Skeletal muscle tissue (tissue), 3 donors: ENCODE measurements at regions not wholly inside any gene's neighbourhood (a gene's known extent, or its start where the extent isn't known, plus 50 kb on each side); places are given as distances from the start of the nearest gene placed in this dataset.
"Not testable (repeated sequence)": the region's sequence is repeated elsewhere in the genome, so short reads cannot be mapped to it uniquely, and the experiment has no call there.

Source experiments
- H3K27ac ChIP-seq: one replicate; pipeline ENCODE4 v1.7.0; 2013; ENCODE audit warnings: mild to moderate bottlenecking, low read depth, low read length, inconsistent platforms
- H3K27me3 ChIP-seq, 3 donors: one replicate each; pipeline ENCODE4 v1.7.0; 2013; ENCODE audit warnings: low read length in 3 of 3; ENCODE audit not compliant: control insufficient read depth in 3 of 3, insufficient read depth in 3 of 3
- H3K36me3 ChIP-seq, 3 donors: one replicate each; pipeline ENCODE4 v1.7.0; 2013; ENCODE audit warnings: low read length in 3 of 3; ENCODE audit not compliant: control insufficient read depth in 3 of 3, insufficient read depth in 3 of 3
- H3K4me1 ChIP-seq, 3 donors: one replicate each; pipeline ENCODE4 v1.7.0; 2013; ENCODE audit warnings: low read length in 3 of 3, mild to moderate bottlenecking in 3 of 3; ENCODE audit not compliant: control insufficient read depth in 3 of 3, insufficient read depth in 3 of 3
- H3K4me3 ChIP-seq, 3 donors: one replicate each; pipeline ENCODE4 v1.7.0; 2013; ENCODE audit warnings: low read length in 3 of 3
- H3K9ac ChIP-seq, 3 donors: one replicate each; pipeline ENCODE4 v1.7.0; 2013; ENCODE audit warnings: low read length in 3 of 3, mild to moderate bottlenecking in 3 of 3, moderate library complexity in 2 of 3, low read depth in 1 of 3
- H3K9me3 ChIP-seq, 3 donors: one replicate each; pipeline ENCODE4 v1.7.0; 2013; ENCODE audit warnings: low read length in 3 of 3; ENCODE audit not compliant: control insufficient read depth in 3 of 3
- donor health status: Osteomylitis.

DNA sequence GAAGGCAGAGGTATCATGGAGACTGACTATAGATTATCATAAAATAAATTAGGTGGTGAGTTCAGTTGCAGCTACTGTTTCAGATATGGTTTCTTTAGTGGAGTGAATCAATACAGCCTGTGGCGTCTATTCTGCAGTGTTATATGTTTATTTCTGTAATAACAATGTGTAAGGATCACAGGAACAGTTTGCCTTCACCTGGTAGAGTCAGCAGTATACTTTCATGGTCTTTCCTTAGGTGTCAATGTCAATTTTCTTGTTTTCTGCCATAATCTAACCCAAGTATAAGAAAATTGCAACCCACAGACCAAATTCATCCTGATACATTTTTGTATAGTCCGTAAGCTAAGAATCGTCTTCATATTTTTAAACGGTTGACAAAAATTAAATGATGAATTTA, 140.4 kb upstream of the ATF7IP start:
- Histone ChIP-seq H3K27ac (no peak overlapping the region), H3K36me3 (no peaks in the 10 kb centered on the region), H3K9me3 (no peaks in the 10 kb centered on the region), H3K9ac (no peak overlapping the region), H3K4me3 (no peak overlapping the region), H3K4me1 (no peaks in the 10 kb centered on the region), H3K27me3 (no peaks in the 10 kb centered on the region)

DNA sequence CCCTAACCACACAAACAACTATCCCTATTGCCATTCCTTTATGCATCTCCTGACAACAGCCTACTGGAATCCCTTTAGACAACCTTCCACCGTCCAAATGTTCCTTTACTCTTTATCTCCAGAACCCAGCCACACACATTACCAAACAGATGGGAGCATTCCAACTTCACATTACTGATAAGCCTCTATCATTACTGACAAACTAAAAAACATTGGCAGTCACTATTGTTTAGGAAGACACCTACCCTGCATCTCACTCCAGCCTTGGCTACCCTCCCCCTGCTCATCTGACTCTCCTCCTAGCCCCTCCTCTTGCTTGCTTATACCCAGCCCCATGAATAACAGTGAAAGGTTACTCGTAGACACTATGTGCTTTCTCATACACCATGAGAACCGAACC, 130.3 kb upstream of the ATF7IP start:
- not testable (repeated sequence) for H3K27ac ChIP-seq, H3K4me3 ChIP-seq, H3K9ac ChIP-seq, H3K27me3 ChIP-seq, H3K9me3 ChIP-seq, H3K4me1 ChIP-seq, H3K36me3 ChIP-seq

GRCh38 chr12:14236641-14237040, 128.8 kb upstream of the ATF7IP start:
- not testable (repeated sequence) for H3K36me3 ChIP-seq, H3K27ac ChIP-seq, H3K4me1 ChIP-seq, H3K9ac ChIP-seq, H3K27me3 ChIP-seq, H3K9me3 ChIP-seq, H3K4me3 ChIP-seq

GRCh38 chr12:14238221-14238792, 127.2 kb upstream of the ATF7IP start:
- Histone ChIP-seq H3K9me3 (no peaks in the 10 kb centered on the region), H3K9ac (no peak overlapping the region)

DNA sequence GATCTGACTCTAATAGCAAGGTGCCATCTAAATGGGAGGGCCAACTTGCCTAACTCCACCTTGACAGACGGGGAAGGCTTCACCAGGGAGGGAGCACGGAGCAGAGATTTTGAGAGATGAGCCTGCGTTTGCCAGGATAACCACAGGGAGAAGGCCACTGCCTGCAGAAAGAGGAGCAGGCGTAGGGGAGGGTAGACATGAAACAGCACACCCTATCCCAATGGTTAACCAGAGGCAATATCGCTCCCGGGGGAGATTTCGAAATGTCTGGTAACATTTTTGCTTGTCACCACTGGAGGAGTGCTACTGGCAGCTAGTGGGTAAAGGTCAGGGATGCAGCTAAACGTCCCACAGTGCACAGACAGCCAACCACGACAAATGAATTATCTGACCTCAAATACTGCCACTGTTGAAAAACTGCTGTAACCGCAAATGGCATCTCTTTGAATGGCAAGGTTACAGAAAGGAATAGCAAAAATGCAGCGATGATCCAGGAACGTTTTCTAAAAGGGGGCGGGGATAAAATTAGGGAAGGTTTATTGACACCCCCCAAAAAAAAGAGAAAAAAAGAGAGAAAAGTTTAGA, 126.0 kb upstream of the ATF7IP start:
- Histone ChIP-seq H3K9me3 (peaks cover 0 to 5% (median 0%) of the 10 kb centered on the region in 3 donors), H3K36me3 (no peaks in the 10 kb centered on the region), H3K4me1 (peaks cover 5 to 6% (median 5%) of the 10 kb centered on the region in 3 donors), H3K27ac (no peak overlapping the region), H3K9ac (peak overlapping the region in 1 of 3 donors; percentile 66), H3K27me3 (no peaks in the 10 kb centered on the region), H3K4me3 (peak overlapping the region; percentile 10 to 68 (median 50))

More at GRCh38 chr12:14238221-14238792, 127.2 kb upstream of the ATF7IP start:
- Histone ChIP-seq H3K36me3 (no peaks in the 10 kb centered on the region), H3K27me3 (no peaks in the 10 kb centered on the region), H3K4me1 (peaks cover 5 to 6% (median 5%) of the 10 kb centered on the region in 3 donors), H3K4me3 (no peak overlapping the region), H3K27ac (no peak overlapping the region)

DNA sequence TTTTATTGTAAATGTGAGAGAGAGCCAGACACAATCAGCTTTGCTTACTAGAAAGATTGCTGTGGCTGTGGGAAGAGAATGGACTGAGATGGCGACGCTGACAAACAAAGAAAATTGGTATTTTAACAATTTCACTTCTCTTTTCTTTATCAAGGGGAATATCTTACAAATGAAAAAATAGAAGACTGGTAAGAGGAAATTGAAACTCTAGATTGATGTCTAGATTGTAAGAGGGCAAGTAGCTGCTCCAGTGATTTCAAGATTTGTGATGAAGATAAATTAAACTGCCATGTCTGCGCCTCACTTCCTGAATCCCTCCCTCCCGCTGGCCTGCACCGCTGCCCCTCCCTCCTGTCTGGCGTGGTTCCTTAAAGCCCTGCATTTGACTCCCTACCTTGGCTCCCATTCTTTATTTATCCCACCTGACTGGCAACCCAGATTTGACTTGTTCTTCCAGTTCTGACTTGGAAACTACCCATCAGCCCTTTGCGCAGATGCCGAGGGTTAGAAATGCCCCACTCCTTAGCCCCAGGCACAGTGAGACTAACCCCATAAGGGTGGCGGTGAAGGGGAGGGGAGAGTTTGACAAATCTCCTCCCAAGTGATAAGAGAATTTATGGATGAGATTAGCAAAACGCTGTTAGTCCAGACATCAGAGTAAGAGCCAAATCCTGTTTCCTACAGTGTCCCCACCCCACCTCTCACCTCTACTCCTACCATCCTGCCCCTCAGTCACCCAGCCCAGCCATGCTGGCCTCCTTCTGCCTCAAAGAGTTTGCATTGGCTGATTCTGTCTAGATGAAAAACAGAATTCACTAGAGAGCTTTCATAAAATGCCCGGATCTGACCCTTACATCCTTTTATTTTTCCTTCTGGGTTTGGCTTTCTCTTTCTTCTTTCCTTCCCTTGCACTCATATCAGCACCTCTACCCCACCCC, 125.3 kb upstream of the ATF7IP start:
- no peaks in the 10 kb centered on the region for H3K36me3 ChIP-seq
- peak overlapping the region in 2 of 3 donors; percentile 41 to 50 for H3K4me3 ChIP-seq
- no peaks in the 10 kb centered on the region for H3K27me3 ChIP-seq
- H3K27ac ChIP-seq = no peak overlapping the region
- peaks cover 5 to 6% (median 5%) of the 10 kb centered on the region in 3 donors for H3K4me1 ChIP-seq
- H3K9ac ChIP-seq = no peak overlapping the region
- H3K9me3 ChIP-seq = peaks cover 0 to 5% (median 0%) of the 10 kb centered on the region in 3 donors

- Histone ChIP-seq H3K27me3 (no peaks in the 10 kb centered on the region), H3K4me1 (peaks cover 5 to 6% (median 5%) of the 10 kb centered on the region in 3 donors), H3K36me3 (no peaks in the 10 kb centered on the region)
These were observed 124.6 kb upstream of the ATF7IP start for GRCh38 chr12:14240873-14241220.

GRCh38 chr12:14242825-14243224, 122.7 kb upstream of the ATF7IP start:
- not testable (repeated sequence) for H3K36me3 ChIP-seq, H3K27ac ChIP-seq, H3K9ac ChIP-seq, H3K4me1 ChIP-seq, H3K9me3 ChIP-seq, H3K4me3 ChIP-seq, H3K27me3 ChIP-seq

More at GRCh38 chr12:14240873-14241220, 124.6 kb upstream of the ATF7IP start:
- Histone ChIP-seq H3K9ac (no peak overlapping the region), H3K9me3 (peaks cover 0 to 5% (median 0%) of the 10 kb centered on the region in 3 donors), H3K27ac (no peak overlapping the region), H3K4me3 (no peak overlapping the region)

DNA sequence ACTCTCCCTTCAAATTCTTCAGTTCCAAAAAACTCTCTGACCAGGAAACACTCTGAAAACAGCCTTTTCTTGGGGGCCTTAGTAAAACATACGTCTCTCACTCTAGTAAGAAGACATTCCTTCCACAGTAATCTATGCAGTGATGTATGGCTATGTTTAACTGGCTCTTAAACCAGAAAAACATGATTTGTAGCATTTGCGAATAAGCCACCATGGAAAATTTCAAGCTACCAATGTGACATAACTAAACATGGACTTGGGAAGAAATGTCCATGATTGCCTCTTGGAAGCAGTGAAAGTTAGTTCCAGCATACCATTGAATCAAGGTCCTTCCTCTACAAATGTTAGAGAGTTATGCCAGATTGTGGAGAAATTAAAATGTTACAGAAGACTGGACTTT, 121.5 kb upstream of the ATF7IP start:
- peaks cover 0 to 5% (median 0%) of the 10 kb centered on the region in 3 donors for H3K9me3 ChIP-seq
- no peak overlapping the region for H3K4me3 ChIP-seq
- H3K9ac ChIP-seq = no peak overlapping the region
- H3K4me1 ChIP-seq = peaks cover 5 to 6% (median 5%) of the 10 kb centered on the region in 3 donors
- no peak overlapping the region for H3K27ac ChIP-seq
- H3K36me3 ChIP-seq = no peaks in the 10 kb centered on the region
- no peaks in the 10 kb centered on the region for H3K27me3 ChIP-seq
